NB4 (cell line): ENCODE measurements at regions not wholly inside any gene's neighbourhood (a gene's known extent, or its start where the extent isn't known, plus 50 kb on each side); places are given as distances from the start of the nearest gene placed in this dataset.

ENCODE experiments used
- DNase-seq: peaks from one replicate; pipeline ENCODE4 v3.0.0; 2010; ENCODE audit warnings: low read depth
- H3K4me3 ChIP-seq: one replicate; pipeline ENCODE4 v1.5.1; 2011; ENCODE audit warnings: mild to moderate bottlenecking, low read depth, low read length, moderate library complexity
- MYC ChIP-seq: IDR thresholded peaks from 2 replicates; pipeline ENCODE4 v1.6.1; 2011; ENCODE audit warnings: low read depth, low read length
- POLR2A ChIP-seq: IDR thresholded peaks from 2 replicates; pipeline ENCODE4 v1.6.1; 2011; ENCODE audit warnings: mild to moderate bottlenecking; ENCODE audit not compliant: insufficient read length; ENCODE audit errors: extremely low read depth
- TF ChIP-seq, protein P1 (sequence below): IDR thresholded peaks from 2 replicates; pipeline ENCODE4 v1.6.1; 2011; ENCODE audit warnings: low read depth, low read length
- TF ChIP-seq, protein P2 (sequence below): IDR thresholded peaks from one replicate; pipeline ENCODE4 v1.5.1; 2012; ENCODE audit warnings: low read depth, low read length

DNA sequence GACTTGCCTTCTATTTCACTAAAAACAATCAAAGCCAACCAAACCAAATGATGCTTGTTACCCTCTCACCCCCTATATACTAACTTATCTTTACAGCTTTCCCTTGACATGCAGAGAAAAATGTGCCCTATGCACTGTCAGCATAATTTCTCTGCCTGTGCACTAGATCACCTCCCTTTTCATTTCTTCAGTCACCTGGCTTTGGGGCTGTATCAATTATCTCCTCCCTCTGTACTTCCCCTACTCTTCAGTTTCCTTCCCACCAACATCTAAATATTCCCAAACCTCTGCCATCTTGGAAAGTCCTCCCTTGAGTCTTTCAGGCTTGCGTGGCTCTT, 103.5 kb upstream of the TAPT1 start:
- no peak for DNase-seq
- H3K4me3 ChIP-seq = no peak overlapping the region
- TF ChIP-seq, protein P1, sequence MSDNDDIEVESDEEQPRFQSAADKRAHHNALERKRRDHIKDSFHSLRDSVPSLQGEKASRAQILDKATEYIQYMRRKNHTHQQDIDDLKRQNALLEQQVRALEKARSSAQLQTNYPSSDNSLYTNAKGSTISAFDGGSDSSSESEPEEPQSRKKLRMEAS = no peak
- TF ChIP-seq MYC (no peak), POLR2A (no peak)
- TF ChIP-seq, protein P2, sequence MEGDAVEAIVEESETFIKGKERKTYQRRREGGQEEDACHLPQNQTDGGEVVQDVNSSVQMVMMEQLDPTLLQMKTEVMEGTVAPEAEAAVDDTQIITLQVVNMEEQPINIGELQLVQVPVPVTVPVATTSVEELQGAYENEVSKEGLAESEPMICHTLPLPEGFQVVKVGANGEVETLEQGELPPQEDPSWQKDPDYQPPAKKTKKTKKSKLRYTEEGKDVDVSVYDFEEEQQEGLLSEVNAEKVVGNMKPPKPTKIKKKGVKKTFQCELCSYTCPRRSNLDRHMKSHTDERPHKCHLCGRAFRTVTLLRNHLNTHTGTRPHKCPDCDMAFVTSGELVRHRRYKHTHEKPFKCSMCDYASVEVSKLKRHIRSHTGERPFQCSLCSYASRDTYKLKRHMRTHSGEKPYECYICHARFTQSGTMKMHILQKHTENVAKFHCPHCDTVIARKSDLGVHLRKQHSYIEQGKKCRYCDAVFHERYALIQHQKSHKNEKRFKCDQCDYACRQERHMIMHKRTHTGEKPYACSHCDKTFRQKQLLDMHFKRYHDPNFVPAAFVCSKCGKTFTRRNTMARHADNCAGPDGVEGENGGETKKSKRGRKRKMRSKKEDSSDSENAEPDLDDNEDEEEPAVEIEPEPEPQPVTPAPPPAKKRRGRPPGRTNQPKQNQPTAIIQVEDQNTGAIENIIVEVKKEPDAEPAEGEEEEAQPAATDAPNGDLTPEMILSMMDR = no peak

DNA sequence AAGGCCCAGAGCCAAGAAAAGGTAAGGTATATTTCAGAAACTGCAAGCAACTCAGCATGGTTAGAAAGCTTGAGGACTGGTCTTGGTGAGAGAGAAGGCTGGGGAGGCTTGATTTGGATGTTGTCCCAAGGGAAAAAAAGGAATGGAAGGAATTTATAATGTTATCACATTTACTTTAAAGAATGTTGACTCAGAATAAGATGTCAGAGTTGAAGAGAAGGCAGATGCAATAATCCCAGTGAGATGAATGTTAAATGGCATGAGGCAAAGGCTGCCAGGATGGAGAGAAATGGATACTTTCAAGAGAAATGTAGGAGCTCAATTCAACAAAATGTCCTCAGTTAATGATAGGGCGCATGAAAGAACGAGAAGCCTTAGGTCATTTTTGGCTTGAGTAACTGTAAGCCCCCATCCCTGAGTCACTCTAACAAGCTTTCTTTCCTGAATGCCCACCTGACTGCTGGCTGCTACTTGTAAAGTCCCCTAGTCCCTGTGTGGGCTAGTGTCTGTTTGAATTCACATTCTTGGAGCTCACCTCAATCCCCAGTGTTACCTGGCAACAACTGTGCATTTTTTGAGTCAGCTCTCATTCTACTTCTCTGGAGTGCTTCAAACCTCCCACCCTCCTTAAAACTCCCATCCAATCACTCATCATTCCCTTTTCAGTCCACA, 103.0 kb upstream of the TAPT1 start:
- TF ChIP-seq, protein P2 = no peak
- TF ChIP-seq POLR2A (no peak), MYC (no peak)
- TF ChIP-seq, protein P1 = no peak
- DNase-seq = no peak
- no peak overlapping the region for H3K4me3 ChIP-seq

DNA sequence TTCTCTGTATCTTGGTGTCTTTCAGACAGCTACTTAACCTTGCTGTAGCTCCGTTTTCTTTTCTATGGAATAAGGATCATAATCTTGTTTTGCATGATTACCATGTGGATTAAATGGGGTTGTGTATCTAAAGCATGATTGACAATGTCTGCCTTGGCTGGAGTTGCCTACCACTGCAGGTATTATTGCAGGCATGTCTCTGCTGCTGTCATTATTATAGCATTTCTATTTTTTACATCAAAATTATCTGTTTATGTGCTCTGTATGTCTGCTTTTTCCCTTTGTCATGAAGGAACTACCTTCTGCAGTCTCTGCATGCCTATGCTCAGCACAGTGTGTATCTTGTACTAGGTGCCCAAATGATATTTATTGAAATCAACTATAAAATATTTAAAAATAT, 95.9 kb upstream of the TAPT1 start:
- no peak for DNase-seq
- no peak for TF ChIP-seq POLR2A

DNA sequence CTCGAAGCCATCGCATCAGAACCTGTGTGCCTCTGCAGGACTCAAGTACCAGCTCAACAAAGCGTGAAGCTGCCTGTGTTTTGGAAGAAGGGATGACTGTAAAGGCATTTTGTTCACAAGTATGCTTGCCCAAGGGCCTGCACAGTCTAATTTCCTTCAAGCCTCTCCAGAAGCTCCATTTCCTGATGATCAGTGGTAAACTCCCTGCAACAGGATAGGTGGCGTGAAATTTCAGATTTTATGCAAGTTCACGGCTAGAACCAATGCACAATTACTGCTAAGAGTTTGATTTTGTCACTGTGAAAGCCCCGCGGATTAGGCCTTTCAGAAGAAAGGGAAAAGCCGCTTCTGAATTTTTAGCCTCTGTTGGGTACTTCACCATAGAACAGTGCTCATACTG, 89.2 kb upstream of the TAPT1 start:
- no peak for DNase-seq
- TF ChIP-seq POLR2A (no peak), MYC (no peak)
- TF ChIP-seq, protein P1 = no peak
- TF ChIP-seq, protein P2 = no peak
- H3K4me3 ChIP-seq = no peak overlapping the region

More for the DNA sequence above, 95.9 kb upstream of the TAPT1 start:
- H3K4me3 ChIP-seq = no peak overlapping the region

DNA sequence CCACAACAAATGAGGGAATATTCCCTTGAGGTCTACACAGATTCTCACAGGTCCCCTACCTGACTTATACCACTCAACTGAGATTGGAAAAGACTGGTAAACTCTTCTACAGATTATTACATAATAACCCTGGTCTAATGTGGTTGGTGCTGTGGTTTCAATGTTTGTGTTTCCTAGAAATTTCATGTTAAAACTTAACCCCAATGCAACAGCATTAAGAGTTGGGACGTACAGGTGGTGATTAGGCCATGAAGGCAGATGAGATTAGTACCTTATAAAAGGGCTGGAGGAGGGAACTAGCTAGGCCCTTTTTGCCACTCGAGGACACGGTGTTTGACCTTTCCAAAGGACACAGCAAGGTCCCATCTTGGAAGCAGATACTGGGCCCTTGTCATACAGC, 84.3 kb upstream of the TAPT1 start:
- TF ChIP-seq MYC = no peak
- TF ChIP-seq, protein P1 = no peak
- TF ChIP-seq POLR2A = no peak
- TF ChIP-seq, protein P2 = no peak
- DNase-seq = no peak
- no peak overlapping the region for H3K4me3 ChIP-seq

DNA sequence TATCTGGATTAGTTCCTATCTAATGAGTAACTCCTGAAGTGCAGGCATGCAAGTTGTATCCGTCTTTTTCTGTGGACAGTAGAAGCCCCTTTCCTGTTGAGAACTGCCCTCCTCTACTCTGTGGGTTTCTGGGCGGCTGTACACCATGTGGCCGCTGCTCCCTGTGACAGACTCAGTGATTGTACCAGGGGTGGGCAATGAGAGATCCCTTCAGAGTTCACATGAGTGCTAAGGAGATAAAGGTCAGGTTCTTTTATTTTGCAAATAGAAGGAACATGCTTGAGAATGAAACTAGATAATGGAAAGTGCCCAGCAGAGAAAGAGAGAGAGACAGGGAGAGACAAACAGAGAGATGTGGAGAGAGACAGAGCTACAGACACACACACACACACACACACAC, 76.4 kb upstream of the TAPT1 start:
- TF ChIP-seq MYC (no peak), POLR2A (no peak)
- TF ChIP-seq, protein P2 = no peak
- TF ChIP-seq, protein P1 = no peak
- no peak overlapping the region for H3K4me3 ChIP-seq
- no peak for DNase-seq
